Hepatocyte (in vitro differentiated cells): ENCODE measurements at regions not wholly inside any gene's neighbourhood (a gene's known extent, or its start where the extent isn't known, plus 50 kb on each side); places are given as distances from the start of the nearest gene placed in this dataset.

Experiments
- EZH2 ChIP-seq: fragments of 200-600 bp; sonication (generic); IDR thresholded peaks from 2 replicates; pipeline ENCODE4 v1.6.1; 2016; ENCODE audit warnings: antibody characterized with exemption, mild to moderate bottlenecking, borderline replicate concordance
- EZH2phosphoT487 ChIP-seq: fragments of 200-600 bp; sonication (generic); IDR thresholded peaks from one replicate; pipeline ENCODE4 v1.6.1; 2018; ENCODE audit warnings: antibody characterized with exemption, mild to moderate bottlenecking, low read depth, moderate library complexity; ENCODE audit not compliant: unreplicated experiment, severe bottlenecking
- TF ChIP-seq, protein P1 (sequence below): fragments of 200-600 bp; sonication (generic); IDR thresholded peaks from 2 replicates; pipeline ENCODE4 v1.5.1; 2016; ENCODE audit warnings: antibody characterized with exemption, mild to moderate bottlenecking; ENCODE audit not compliant: poor library complexity

GRCh38 chr1:83631851-83632250 is 367.1 kb downstream of the TTLL7 start:
- TF ChIP-seq, protein P1, sequence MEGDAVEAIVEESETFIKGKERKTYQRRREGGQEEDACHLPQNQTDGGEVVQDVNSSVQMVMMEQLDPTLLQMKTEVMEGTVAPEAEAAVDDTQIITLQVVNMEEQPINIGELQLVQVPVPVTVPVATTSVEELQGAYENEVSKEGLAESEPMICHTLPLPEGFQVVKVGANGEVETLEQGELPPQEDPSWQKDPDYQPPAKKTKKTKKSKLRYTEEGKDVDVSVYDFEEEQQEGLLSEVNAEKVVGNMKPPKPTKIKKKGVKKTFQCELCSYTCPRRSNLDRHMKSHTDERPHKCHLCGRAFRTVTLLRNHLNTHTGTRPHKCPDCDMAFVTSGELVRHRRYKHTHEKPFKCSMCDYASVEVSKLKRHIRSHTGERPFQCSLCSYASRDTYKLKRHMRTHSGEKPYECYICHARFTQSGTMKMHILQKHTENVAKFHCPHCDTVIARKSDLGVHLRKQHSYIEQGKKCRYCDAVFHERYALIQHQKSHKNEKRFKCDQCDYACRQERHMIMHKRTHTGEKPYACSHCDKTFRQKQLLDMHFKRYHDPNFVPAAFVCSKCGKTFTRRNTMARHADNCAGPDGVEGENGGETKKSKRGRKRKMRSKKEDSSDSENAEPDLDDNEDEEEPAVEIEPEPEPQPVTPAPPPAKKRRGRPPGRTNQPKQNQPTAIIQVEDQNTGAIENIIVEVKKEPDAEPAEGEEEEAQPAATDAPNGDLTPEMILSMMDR: no peak
- TF ChIP-seq EZH2: no peak
- TF ChIP-seq EZH2phosphoT487: no peak
